ENCODE measurements at regions not wholly inside any gene's neighbourhood (a gene's known extent, or its start where the extent isn't known, plus 50 kb on each side); places are given as distances from the start of the nearest gene placed in this dataset.

- no peak for DNase-seq
Observed at GRCh38 chr3:137061186-137061585, 103.4 kb downstream of the IL20RB start.

GRCh38 chr3:137062250-137062649, 104.5 kb downstream of the IL20RB start:
- no peak for DNase-seq

- DNase-seq, result no peak
Observed at GRCh38 chr3:137065381-137065780, 107.6 kb downstream of the IL20RB start.

- DNase-seq, result no peak
Observed at GRCh38 chr3:137066092-137066491, 108.3 kb downstream of the IL20RB start.

GRCh38 chr3:137071104-137071503, 113.3 kb downstream of the IL20RB start:
- no peak for DNase-seq

- DNase-seq, result no peak
Observed at GRCh38 chr3:137075020-137075419, 117.2 kb downstream of the IL20RB start.

- DNase-seq, result no peak
Observed at GRCh38 chr3:137078040-137078439, 120.3 kb downstream of the IL20RB start.

- no peak for DNase-seq
Observed at GRCh38 chr3:137079571-137079970, 121.8 kb downstream of the IL20RB start.

- no peak for DNase-seq
Observed at GRCh38 chr3:137081711-137082110, 123.9 kb downstream of the IL20RB start.

- no peak for DNase-seq
Observed at GRCh38 chr3:137082763-137083162, 125.0 kb downstream of the IL20RB start.

GRCh38 chr3:137083332-137083731, 125.5 kb downstream of the IL20RB start:
- DNase-seq, result no peak

- no peak for DNase-seq
Observed at GRCh38 chr3:137084586-137084985, 126.8 kb downstream of the IL20RB start.

- no peak for DNase-seq
Observed at GRCh38 chr3:137097386-137097785, 139.6 kb downstream of the IL20RB start.

- DNase-seq, result no peak
Observed at GRCh38 chr3:137097852-137098251, 140.1 kb downstream of the IL20RB start.

GRCh38 chr3:137099364-137100219, 141.8 kb downstream of the IL20RB start:
- DNase-seq, result no peak

GRCh38 chr3:137100326-137100725, 142.5 kb downstream of the IL20RB start:
- no peak for DNase-seq

GRCh38 chr3:137103739-137104138, 146.0 kb downstream of the IL20RB start:
- DNase-seq, result no peak

- peak; percentile 59 for DNase-seq
Observed at GRCh38 chr3:137105277-137105977, 147.6 kb downstream of the IL20RB start.

GRCh38 chr3:137106612-137107240, 148.9 kb downstream of the IL20RB start:
- no peak for DNase-seq

GRCh38 chr3:137108699-137109440, 151.1 kb downstream of the IL20RB start:
- DNase-seq, result no peak

GRCh38 chr3:137110392-137110996, 152.7 kb downstream of the IL20RB start:
- DNase-seq, result peak; percentile 35

- DNase-seq, result no peak
Observed at GRCh38 chr3:137111497-137111896, 153.7 kb downstream of the IL20RB start.

GRCh38 chr3:137116619-137117018, 158.8 kb downstream of the IL20RB start:
- no peak for DNase-seq

Data from hematopoietic multipotent progenitor cell treated with erythropoietin and hydrocortisone succinate and interleukin-3 and kit ligand, for 8 days (in vitro differentiated cells).